HG02642 (cell line): ENCODE measurements at regions not wholly inside any gene's neighbourhood (a gene's known extent, or its start where the extent isn't known, plus 50 kb on each side); places are given as distances from the start of the nearest gene placed in this dataset.

Experiments used
- ATAC-seq: cut with Tn5 transposase; IDR thresholded peaks from one replicate; pipeline ENCODE4 v1.9.1; 2021; ENCODE audit warnings: mild to moderate bottlenecking; ENCODE audit not compliant: unreplicated experiment, poor library complexity

DNA sequence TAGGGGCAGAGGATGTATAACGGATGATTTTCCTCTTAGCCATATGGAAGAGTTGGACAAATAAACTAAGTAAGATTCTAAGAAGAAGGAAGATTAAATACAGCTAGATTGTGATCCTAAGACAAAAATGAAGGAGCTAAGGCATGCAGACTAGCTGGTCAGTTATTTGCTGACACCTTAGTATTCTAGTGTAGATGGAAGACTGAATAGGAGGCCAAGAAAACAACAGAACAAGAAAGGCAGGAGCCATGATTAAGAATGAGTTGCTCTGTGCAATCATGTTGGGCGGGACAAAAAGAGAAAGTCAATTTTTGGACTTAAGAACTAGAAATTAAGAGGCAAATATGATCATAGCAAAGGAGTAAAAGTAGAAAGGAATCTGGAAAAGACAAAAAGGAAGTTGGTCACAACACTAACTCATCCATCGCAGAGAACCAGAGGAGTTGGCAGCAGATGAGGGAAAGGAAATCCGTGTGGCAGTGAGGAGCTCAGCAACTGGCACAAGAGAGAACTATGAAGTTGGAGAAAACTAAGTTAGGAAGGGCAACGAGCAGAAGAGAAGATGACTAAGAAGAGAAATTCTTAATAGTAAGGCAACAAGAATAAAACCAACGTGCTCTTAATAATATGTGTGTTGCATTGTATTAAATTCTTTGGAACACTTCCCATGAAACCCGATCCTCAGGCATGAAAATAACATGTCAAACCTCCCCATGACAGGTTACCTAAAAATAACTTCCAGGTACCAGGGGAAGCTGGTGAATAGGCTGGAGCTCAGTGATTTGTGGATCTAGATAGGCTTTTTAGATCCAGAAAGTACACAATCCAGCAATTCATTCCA is 234.4 kb downstream of the LTN1 start:
- ATAC-seq: no peak

DNA sequence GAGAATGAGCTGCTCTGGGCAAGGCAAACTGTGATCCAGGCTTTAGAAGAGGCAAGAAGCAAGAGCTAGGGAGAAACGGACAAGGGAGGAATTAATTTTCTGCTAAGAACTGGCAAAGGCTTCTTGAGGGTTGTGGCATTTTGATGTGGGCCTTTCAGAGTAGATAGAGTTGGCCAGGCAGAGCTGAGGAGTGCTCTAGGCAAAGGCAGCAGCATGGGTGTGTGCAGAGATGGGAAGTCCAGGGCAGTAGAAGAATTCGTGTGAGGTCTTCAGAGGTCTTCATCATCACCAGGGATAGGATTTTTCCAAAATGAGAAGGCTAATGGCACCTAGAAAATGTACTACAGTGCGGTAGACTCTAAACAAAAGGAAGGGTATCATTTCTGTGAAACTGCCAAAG is 237.8 kb downstream of the LTN1 start:
- no peak for ATAC-seq

GRCh38 chr21:28754127-28754611 is 238.5 kb downstream of the LTN1 start:
- no peak for ATAC-seq

DNA sequence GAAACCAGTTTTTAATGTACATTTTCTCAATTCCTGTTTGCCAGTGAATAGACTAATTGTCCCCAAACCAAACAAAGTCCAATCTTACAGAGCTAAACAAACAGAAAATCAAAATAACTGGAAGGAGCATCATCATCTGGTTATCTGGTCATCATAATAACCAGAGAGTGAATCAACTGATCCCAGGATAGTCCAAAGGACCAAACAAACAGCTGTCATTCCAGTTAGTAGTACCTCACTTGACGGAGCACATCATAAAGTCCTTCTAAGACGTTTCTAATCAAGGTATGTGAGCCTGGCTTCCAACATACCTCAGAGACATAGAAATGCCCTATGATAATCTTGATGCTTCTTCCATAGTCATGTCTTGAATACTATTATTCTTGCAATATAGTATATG is 240.5 kb downstream of the LTN1 start:
- no peak for ATAC-seq

DNA sequence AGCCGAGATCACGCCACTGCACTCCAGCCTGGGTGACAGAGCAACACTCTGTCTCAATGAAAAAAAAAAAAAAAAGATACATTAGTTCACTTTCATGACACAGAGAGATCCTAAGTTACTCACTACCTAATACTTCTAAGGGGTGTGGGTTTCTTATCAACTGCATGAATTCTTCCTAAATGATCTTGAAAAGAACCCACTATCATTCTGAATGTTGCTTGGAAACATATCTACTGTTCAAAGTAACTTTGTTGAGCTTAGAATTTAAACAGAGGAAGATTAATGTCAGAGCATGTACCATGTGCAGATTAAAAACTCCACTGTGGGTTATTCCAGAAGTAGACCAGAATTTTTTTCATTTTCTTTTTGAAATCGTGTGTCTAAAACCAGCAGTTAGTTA is 241.5 kb downstream of the LTN1 start:
- no peak for ATAC-seq

- no peak for ATAC-seq
Measured at GRCh38 chr21:28750565-28750964, 242.1 kb downstream of the LTN1 start.

- no peak for ATAC-seq
Measured at GRCh38 chr21:28749536-28749935, 243.1 kb downstream of the LTN1 start.

DNA sequence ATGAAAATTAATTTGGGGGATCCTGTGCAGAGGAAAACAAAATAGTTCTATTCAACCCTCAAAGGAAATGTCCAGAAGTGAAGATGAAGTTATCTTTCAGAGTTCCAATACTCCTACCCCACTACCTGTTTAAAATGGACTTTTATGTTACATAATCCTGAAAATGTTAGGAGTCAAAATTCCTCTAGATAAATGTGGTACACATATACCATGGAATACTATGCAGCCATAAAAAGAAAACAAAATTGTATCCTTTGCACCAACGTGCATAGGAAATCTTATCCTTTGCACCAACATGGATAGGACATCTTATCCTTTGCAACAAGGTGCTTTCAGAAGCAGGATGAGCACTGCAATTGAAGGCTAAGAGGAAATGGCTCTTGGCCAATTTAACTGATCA is 245.2 kb downstream of the LTN1 start:
- ATAC-seq: no peak

GRCh38 chr21:28746166-28746565 is 246.5 kb downstream of the LTN1 start:
- no peak for ATAC-seq

- ATAC-seq: peak; percentile 89
Measured at GRCh38 chr21:28745131-28746016, 247.3 kb downstream of the LTN1 start.

DNA sequence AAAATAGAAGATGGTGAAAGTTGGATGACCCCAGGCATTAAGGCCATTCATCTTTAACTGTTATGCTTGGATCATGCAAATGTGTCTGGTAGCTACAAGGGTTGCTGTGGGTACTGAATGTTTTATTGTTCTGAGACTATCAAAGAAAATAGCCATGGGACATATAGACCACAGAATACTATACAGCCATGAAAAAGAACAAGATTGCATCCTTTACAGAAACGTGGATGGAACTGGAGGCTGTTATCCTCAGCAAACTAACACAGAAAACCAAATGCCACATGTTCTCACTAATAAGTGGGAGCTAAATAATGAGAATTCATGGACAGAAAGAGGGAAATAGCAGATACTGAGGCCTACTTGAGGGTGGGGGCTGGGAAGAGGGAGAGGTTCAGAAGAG is 249.0 kb downstream of the LTN1 start:
- ATAC-seq: no peak

GRCh38 chr21:28742527-28742926 is 250.2 kb downstream of the LTN1 start:
- ATAC-seq: no peak

GRCh38 chr21:28740125-28740524 is 252.6 kb downstream of the LTN1 start:
- ATAC-seq: no peak

GRCh38 chr21:28738882-28739281 is 253.8 kb downstream of the LTN1 start:
- peak; percentile 54 for ATAC-seq

DNA sequence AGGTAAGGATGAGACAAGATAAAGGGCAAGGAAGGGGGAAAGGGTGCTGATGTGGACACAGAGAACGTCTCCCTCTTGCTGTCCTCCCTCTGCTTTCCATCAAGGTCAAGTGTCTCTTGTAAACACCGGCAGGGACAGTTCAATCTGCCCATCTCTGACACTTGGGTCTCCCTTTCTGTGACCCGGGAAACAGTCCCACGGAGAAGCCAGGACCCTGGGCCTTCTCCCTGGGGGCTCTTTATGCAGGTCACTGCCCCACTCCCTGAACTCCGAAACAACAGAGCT is 254.3 kb downstream of the LTN1 start:
- no peak for ATAC-seq

DNA sequence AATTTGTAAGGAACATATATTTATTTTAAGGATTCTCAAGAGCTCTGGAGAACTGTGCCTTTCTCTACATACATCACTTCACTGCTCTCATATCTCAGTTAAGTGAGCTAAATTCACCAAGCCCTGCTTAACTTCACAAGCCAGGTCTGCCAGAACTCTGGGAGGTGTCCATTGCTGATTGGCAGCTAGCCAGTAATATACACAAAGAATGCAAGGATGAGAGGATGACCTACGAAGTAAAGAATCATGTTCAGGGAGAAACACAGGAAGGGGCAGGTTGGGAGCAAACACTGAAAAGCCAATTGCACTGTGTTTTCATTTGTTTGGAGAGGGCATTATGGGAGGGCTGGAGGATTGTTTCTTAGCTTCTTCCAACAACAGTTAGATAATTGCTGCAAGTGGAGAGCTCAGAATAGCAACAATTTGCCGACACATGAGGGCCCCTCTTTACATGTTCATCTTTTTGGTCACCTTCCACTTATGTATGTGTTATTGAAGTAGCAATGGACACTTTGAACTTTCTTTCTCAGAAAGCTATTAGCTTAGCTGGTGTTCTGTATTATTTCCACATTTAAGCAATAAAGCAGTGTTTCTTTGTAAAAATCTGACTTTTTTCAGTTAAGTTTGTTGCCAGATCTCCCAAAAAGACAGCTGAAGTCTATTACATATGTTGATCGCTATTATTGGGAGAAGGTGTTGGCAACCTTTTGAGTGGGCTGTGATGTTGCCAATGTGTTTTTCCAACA is 254.8 kb downstream of the LTN1 start:
- no peak for ATAC-seq

DNA sequence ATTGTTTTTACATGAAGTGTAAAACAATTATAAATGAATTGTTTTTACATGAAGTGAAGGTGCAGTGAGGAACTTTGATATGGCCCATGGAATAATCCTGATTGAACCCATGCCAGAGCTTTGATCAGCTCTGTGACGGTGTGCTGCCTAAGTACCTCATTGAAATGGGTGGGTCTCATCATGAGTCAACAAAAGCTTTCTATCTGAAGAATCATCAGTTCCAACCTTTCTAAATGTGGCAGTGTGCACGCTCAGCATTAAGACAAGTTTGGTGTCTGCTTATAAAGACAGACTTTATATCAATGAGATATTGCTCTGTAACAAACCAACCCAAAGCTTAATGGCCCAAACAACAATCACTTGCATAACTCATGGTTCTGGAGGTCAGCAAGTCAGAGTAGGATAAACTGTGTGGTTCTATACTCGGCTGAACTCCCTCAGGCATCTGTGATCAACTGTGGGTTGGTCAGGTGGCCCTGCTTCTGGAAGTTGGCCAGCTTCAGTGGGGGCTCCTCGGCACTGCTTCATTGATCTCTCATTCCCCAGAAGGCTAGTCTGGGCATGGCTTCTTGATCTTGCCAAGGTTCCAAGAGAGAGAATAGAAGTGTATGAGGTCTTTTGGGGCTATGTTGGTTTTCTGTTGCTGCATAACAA is 258.0 kb downstream of the LTN1 start:
- no peak for ATAC-seq

GRCh38 chr21:28731700-28732321 is 260.9 kb downstream of the LTN1 start:
- ATAC-seq: no peak

- no peak for ATAC-seq
Measured at GRCh38 chr21:28729887-28730286, 262.8 kb downstream of the LTN1 start.

DNA sequence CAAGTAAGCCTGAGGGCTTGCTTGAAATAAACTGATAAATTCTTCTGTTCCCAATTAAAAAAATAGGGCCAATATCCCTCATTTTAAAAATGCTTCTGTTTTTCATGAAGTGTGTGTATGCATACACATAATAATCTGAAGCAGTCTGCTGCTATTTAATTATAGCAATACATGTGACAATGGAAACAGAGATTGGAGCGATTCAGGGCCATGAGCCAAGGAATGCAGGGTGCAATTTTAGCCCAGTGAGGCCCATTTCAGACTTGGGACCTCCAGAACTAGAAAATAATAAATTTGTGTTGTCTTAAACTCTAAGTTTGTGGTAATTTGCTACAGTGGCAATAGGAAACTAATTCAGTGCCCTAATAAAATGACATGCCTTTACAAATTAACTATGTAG is 264.9 kb downstream of the LTN1 start:
- no peak for ATAC-seq
